T follicular helper cell (primary cell): ENCODE measurements at regions not wholly inside any gene's neighbourhood (a gene's known extent, or its start where the extent isn't known, plus 50 kb on each side); places are given as distances from the start of the nearest gene placed in this dataset.

ENCODE experiments used
- DNase-seq: peaks from one replicate; pipeline ENCODE4 v3.0.0-alpha.2; 2020; ENCODE audit warnings: low read depth

DNA sequence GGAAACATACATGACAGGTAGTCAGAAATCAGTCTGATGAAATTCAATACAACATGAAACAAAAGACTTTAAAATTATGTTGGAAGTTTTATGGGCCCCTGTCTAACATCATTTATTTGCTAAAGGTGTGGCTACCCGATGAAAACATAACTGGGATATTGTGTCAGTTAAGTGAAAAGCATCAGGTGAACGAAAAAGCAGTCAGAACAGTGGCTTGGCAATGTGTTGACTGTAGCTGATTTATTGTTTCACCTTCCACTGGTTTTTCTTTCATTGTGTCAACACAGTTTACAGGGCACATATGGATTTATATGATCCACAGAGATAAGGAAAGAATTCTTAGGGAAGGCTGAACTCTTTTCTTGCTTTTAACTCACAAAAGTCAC lies 429.6 kb upstream of the ZNF608 start:
- DNase-seq = no peak

DNA sequence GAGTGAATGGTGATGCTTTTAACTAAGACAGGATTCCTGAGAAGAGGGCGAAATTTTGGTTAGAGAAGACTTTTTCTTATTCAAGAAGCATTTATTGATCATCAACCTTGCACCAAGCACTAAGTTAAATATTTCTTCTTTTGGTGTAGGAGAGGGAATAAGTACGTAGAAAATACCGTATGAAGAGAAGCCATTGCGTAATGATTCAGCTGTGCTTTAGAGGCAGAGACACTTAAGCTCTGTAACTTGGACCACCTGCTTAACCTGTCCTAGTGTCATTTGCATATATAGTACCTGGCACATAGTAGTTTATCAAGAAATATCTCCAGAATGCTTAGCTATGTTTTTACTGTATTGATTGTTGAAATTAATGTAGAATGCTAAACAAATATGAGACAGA lies 430.9 kb upstream of the ZNF608 start:
- no peak for DNase-seq

DNA sequence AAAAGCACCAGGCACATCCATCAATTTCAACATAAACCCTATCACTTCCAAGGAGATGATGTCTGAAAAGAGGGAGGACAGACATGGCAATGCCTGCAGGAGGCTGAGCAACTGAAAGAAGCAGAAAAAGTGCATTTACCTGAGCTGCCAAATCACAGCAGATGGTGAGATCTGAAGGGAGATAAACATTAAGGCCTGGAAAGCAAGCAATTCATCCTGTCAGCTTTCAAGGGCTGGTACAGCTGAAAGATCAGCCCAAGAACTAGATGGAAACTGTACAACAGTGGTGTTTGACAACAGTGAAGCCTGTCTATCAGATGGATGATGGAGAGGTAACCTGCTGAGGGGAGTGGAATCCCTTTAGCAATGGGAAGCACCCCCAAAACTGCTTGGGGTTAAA lies 433.2 kb upstream of the ZNF608 start:
- no peak for DNase-seq

DNA sequence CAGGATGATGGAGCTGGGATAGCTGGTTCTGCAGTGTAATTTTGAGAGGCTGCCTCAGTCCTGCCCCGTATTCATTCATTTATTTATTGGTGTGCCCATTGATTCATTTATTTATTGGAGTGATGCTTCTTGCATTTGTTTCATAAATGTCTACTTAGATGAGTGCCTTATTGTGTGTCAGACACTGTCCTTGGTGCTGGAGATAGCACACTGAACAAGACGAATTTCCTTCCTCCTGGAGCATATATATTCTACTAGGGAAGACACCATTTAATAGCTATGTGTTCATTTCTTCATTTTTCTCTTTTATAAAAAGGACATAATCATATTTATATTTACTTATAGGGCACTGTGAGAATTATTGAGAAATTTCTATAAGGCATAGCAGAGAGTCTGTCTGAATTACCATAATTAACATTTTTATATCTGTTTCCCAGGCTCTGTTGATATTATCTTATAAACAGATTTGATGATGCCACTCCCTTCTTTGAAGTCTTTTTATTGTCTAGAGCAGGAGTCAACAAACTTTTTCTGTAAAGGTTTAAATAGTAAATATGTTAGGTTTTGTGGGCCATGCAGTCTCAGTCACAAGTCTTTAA lies 433.9 kb upstream of the ZNF608 start:
- DNase-seq = no peak

DNA sequence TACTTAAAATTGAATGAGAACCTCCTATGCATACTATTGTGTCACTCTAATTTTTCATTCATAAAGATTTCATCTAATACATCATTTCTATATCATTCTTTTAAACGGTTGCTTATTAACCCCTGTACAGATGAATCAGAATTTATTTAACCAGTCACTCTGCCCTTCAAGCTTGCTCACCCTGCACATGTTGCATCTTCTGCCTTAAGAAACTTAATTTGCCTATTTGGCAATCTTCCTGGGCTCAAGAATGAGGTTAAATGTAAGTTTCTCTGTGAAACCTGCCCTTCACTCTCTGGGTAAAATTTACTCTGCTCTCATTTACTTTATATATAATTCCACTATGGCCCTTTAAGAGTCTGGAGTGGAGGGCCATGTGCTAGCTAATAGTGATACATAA lies 434.7 kb upstream of the ZNF608 start:
- DNase-seq = no peak

DNA sequence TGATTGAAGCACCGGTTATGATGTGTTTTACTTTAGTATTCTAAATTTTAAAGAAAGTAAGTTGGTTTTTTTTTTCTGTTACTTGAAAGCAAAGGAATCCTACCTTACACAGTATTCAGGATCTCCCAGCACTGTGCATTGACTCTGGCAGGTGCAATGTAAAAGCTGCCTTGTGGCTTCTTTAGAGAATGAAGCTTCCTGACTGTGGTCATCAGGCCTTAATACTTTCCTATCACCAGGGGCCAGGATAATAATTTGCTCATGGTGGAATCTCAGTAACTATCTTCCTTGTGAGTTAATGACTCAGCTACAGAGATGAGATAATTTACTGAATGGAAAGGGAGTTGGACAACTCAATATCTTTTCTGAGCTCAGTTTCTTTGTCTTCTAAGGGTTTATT lies 435.5 kb upstream of the ZNF608 start:
- DNase-seq = no peak

DNA sequence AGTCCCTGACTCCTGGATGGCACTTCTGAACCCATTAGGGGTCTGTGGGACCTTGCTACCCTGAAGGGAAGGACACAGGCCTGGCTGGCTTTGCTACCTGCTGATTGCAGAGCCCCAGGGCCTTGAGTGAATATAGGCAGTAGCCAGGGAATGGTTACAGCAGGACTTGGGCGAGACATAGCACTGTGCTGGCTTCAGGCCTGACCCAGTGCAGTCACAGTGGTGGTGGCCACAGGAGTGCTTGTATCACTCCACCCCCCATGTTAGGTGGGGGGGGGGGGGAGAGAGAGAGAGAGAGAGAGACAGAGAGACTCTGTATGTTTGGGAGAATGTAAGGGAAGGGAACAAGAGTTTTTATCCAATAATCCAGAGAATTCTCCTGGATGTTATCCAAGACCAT lies 439.3 kb upstream of the ZNF608 start:
- no peak for DNase-seq

DNA sequence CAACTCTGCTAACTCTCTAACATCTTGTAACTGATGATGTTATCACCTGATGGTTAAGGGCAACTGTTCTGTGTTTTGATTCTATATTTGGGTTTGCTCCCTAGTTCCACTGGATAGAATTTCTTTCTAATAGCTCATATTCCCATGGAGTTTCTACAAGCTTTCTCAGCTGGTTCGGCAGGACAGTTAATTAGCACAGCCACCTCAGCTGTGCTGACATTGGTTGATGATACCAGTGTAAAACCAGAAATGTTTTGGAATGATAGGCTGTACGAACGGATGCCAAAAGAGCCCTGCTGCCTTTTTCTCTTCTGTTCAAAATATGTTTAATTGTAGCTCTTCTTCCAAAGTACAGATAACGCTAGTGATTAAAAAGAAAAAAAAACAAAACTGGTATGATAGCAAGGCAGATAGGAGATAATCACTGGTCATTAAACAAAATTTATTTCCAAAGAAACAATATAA lies 440.5 kb upstream of the ZNF608 start:
- DNase-seq = no peak

DNA sequence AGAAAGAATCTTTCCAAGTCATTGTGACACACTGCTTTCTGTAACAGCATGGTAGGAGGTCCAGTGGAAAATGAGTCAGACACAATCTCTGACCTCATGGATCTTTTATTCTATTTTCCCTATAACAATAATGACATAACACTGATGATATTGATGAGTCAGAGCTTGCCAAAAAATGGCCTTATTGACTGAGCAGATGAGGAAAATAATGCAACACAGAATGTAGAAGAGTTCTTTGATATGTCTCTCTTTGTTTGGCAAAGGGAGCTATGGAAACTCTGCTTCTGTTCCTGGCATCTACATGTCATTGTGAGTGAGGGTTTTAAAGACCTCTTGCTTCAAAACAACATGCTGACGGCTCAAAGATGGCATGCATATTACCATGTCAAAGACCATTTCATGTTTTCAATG lies 443.1 kb upstream of the ZNF608 start:
- no peak for DNase-seq

DNA sequence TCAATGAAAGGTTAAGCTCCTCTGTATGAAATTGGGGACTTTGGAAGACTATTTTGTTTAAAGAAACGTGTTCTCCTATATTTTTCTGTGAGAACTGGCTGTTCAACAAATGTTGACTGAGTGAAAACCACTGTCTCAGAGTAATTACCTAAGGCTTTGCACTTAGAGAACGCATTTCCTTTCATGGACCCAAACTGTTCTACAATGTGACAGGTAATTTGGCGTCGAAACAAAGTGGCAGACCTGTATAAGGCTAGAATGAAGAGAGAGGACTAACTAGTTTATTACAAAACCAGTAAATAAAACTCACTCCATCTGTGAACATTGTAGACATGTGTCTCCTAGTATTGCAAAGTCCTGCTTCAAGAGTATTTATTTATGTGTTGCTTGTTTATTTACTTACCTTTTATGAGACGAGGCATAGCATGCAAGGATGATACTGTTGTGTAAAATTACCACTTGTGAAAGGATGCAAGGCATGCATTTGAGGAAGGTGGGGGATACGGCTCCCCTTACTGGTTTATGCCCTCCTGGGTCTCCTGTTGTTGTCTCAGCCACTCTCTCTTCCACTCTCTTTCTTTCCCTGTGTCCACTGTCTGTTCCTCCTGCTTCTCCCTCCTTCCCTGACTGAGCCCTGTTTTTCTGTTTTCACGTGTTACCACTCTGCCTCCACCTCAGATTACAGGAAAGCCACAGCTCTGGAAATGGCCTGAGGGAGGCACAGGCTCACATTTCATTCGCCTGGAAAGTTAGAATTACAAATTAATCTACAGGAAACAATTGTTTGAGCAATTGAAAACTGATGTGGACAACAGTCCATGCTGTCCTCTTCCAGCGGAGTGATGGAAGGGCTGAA lies 444.0 kb upstream of the ZNF608 start:
- no peak for DNase-seq

DNA sequence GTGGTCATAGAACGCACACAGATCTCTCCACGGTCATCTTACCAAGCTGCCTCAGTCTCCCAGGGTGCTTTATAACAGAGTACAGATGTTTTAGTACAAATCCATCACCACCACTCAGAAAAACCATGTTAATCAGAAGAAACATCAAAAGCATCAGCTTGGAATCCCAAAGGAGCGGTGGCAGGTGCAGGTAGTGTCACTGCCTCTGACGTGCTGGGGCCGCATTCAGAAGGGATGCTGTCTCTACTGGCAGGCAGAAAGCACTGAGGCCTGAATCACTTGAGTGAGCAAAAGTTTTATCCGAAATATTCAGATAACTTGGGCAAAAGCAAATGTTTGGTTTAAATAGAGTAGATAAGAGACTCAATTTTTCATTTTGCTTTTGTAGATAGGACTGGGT lies 448.4 kb upstream of the ZNF608 start:
- no peak for DNase-seq

DNA sequence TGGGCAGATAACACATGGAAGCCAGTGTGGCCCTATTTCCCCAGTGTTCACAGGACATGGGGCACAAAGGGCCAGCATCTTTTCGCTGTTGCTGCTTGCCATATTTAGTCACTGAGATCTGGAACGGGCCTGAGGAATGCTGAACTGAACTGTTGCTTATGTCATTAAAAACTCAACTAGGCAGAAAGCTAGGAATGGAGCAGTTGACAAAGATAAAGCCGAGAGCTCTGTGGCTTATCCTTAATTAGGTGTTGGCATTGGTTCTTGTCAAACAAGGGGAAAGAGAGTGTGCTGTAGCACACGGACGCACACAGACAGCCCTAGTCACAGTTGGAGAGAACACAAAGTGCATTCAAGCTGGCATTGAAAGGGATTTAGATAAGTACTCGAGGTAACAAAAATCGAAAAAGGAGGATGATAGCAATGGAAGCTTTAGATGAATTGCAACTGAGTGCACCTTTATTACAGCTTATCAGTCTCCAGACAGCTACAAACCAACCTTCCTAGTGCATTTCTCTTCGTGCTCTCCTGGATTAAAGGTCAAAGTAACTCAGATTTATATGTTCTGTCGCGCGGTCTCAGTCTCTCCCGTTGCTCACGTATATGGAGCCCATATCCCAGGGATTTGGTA lies 450.2 kb upstream of the ZNF608 start:
- DNase-seq = no peak

DNA sequence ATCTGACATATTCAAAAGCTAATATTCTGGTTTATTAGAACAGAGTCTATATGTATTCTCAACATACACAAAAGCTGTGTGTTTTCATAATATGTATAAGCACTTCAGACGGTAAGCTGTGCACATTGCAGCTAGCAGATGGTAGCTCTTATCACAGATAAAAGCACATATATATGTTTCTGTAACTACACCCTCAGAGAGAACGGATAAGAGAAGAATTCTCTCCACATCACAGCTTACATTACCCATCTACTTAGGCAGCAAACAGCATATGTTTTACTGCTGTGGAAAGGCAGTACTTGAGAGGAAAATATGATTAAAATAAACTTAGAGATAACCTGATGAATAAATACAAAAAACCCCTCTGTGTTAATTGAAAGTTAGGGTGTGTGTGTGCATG lies 450.9 kb upstream of the ZNF608 start:
- DNase-seq = no peak

DNA sequence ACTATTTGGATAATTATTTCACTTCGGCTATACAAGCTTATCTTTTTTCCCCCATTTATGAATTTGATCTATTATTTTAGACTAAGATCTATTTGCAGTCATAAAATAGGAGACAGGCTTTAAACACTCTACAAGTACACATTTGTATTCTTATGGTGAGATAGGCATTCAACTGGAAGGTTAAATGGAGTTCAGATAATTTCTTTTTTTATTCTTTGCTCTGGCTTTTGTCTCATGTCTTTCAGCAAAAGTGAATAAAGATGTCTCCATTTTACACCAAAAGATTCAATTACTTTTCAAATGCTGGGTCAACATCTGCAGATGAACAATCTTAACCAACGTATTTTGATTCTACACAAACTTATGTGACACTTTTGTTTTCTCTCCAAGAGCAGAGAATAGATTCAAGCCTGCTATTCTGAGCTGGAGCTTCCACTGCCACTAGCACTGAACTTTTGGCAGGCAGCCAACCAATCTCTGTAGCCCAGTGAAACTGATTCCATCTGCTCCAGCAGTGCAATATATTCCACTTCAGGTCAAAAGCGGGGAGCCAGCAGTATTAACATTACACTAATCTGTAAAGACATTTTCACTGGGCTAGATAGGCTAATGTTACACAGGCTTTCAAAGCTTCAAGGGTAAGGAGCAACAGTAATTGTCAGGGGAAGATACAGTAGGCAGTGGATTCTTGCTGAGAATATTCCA lies 452.0 kb upstream of the ZNF608 start:
- no peak for DNase-seq

DNA sequence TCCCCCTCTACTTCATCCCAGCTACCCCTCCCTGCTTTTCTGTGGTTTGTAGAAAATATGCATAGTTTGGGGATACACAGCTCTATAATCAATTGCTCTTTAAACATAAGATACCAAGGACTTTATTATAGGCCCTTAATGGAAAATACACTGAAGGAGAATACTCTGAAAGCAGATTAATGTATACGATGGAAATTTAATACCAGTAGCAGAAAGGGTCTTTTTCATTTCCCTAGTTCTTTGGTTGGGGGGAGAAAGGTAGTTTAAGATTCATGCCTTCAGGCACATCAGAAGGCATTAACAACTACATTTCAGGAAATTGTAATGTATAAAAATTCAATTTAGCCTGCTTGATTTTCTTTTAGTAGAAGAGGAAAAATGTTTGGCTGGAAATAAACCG lies 452.9 kb upstream of the ZNF608 start:
- no peak for DNase-seq

DNA sequence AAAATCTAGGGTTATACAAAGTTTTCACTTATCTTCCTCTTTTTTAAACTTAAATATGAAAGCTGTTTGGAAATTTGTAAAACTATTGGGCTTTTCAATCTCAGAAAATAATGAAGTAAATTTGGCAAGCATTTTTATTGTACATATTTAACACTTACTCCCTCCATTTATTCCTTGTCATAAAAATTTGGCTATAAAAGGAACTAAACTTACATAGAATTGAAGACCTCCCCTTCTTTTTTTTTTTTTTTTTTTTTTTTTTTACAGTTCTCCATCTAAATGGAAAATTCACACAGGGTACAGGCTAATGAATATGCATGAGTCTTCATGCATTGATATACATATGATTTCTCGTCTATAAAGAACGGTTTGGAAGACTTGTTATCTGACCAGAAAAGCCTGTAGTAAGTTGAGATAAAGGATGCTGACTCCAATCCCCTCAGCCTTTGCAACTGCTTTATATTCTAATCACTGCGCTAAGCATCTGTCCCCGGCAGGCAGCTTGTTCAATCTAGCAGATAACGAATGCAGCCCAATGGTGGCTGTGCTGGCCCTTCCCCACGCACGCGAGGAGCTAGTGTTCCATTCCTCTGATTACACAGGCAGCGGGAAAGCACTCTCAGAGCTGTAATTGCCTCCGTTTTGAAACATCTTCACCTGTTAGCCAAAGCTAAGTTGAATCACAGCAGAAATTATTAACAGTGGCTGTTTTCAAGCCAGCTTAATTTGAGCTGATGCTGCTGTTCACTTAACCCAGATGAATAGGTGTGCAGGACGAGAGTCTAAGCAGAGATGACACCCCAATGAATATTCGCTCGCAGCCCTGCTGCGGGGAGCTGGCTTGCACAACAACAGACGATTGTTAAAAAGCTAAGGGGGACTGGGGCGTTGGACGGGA lies 453.8 kb upstream of the ZNF608 start:
- DNase-seq = no peak

DNA sequence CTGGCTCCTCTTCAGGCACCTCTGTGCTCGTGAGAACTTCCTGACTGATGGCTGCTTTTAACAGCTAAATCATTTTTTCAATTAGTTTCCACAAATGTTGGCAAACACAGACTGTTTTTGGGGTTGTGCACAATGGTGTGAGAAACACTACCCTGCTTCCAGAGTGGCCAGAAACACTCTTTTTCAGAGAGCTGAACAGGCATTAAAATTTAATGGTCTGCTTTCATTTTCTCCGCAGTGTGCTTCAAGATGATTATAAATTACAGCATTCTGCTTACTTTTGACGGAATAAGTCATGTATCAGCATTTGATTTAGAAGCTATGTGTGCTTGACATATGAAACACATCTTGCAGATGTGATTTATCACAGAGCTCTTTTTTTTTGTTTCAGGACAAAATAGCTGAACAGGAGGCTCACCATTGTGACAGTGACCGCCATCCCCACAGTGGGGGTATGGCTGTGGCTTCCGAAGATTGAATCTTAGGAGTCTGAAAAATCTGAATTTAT lies 454.5 kb upstream of the ZNF608 start:
- no peak for DNase-seq

DNA sequence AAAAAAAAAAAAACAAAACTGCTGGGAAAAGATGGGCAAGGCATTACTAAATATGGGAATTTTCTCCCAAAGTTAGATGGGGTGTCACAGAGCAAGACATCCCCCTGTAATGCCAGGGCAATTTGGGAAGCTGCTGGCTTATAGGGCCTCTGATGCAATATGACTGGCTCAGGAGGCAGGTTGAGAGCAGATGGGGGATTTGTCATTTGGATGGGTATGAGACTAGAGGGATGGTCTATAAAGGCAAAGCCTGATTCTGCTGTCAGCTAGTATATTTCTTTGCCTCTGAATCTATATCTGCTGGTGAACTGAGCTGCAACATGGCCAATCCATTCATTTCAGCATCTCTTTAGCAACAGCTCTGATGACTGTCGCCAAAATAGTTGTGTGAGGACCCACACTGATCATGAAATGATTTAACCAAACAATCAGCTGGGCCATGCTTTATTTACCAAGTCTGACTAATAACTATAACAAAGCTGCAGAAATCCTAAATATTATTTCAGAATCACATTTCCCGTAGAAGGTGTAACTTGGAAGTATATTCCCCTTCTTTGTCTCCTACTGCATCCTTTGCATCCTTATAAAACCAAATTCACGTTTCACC lies 455.1 kb upstream of the ZNF608 start:
- DNase-seq = no peak

DNA sequence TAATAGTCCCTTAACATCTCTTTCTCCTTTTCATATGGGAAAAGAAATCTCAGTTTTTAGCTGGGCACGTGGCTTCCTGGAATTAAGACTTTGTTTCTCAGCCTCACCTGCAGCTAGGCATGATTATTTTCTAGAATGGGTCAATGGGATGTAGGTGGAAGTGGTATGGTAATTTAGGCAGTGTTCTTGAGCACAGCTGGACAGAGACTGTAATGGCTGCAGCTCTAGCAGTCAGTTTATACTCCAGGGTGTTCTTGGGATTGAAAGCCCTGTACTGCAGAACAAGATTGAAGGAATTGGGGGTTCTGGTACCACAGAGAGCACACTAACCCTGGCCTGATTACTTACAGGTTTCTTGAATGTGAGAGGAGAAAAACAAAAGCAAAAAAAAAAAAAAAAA lies 455.9 kb upstream of the ZNF608 start:
- no peak for DNase-seq

DNA sequence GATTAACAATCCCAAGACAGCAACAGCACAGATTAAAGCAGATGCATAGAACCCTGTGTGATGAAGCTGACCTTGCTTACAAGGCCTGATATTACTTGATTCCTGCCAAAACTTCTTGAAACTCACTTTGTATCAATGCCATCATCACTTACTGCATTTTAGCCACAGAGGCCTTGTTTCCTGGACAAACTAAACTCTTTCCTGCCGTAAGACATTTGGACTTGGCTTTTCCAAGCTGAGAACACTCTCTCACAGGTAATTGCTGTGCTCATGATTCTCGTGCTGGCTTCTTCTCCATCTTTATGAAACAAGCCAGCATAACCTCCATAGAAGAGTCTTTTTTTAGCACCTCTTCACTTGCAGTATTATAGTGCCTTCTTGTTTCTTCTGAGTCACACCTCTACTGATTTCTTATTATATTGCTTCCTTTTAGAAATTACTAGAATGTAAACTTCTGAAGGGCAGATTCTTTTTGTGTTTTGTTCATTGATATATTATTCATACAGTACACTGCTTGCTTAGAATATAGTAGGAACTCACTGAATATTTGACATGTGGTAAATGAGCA lies 456.5 kb upstream of the ZNF608 start:
- DNase-seq = no peak

DNA sequence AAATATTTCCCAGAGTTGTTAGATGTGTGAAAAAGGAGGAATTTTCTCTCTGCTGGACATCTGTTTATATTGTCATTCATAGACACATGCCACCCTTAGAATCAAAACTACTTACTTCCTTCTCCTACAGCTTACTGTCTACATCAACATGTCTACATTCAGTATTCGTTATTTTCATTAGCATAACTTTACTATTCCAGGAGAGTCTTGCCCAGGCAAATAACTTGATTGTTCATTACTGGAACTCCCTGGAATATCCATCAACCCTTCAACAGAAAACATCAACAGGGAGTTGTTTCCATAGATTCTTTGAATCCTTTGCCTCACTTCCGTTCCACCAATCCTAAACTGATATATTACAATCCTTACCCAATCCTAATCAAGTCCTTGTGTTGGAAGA lies 457.5 kb upstream of the ZNF608 start:
- DNase-seq = no peak
